H1 (cell line): ENCODE measurements at regions not wholly inside any gene's neighbourhood (a gene's known extent, or its start where the extent isn't known, plus 50 kb on each side); places are given as distances from the start of the nearest gene placed in this dataset.

Experiments
- CTCF ChIP-seq, 3 experiments: IDR thresholded peaks; 1 replicate in 2 of 3; 2 replicates in 1 of 3; pipeline versions ENCODE4 v1.5.1 to v1.6.1; 2011; ENCODE audit warnings: low read length in 3 of 3, mild to moderate bottlenecking in 3 of 3, inconsistent platforms in 2 of 3, low read depth in 1 of 3, moderate library complexity in 1 of 3; ENCODE audit not compliant: insufficient read depth in 1 of 3; ENCODE audit errors: control extremely low read depth in 1 of 3
- EZH2 ChIP-seq: fragments of 200-600 bp; sonication (generic); IDR thresholded peaks from 2 replicates; pipeline ENCODE4 v1.7.1; 2012; ENCODE audit warnings: low read depth, mild to moderate bottlenecking, moderate library complexity, low read length, inconsistent platforms; ENCODE audit not compliant: severe bottlenecking
- JUND ChIP-seq: IDR thresholded peaks from 2 replicates; pipeline ENCODE4 v1.6.1; 2011; ENCODE audit warnings: mild to moderate bottlenecking, improper control_type of control experiment, low read length
- RBBP5 ChIP-seq: IDR thresholded peaks from 2 replicates; pipeline ENCODE4 v1.7.1; 2012; ENCODE audit warnings: low read depth, mild to moderate bottlenecking, inconsistent platforms, low read length, moderate library complexity, borderline replicate concordance
- RFX5 ChIP-seq: IDR thresholded peaks from 2 replicates; pipeline ENCODE4 v1.6.1; 2011; ENCODE audit warnings: low read depth, low read length, improper control_type of control experiment, borderline replicate concordance
- TAF1 ChIP-seq: IDR thresholded peaks from 2 replicates; pipeline ENCODE4 v1.6.1; 2011; ENCODE audit warnings: mild to moderate bottlenecking, low read depth, low read length
- YY1 ChIP-seq: IDR thresholded peaks from 2 replicates; pipeline ENCODE4 v1.6.1; 2011; ENCODE audit warnings: low read depth, mild to moderate bottlenecking, low read length

- TF ChIP-seq CTCF (IDR thresholded peaks at IDR 0.05; ENCODE audit: control extremely low read depth in 1 of 3, insufficient read depth in 1 of 3, low read depth in 1 of 3, low read length in 3 of 3) (no peak), EZH2 (no peak), RBBP5 (no peak), TAF1 (no peak), JUND (no peak), YY1 (no peak), RFX5 (no peak)
These were observed 88.1 kb downstream of the AXIN2 start for GRCh38 chr17:65473363-65473762.
